PFSK-1 (cell line): ENCODE measurements at regions not wholly inside any gene's neighbourhood (a gene's known extent, or its start where the extent isn't known, plus 50 kb on each side); places are given as distances from the start of the nearest gene placed in this dataset.

Source experiments
- POLR2AphosphoS5 ChIP-seq: IDR thresholded peaks from 2 replicates; pipeline ENCODE4 v1.6.1; 2012; ENCODE audit warnings: low read depth, mild to moderate bottlenecking, control low read depth, low read length, moderate library complexity
- REST ChIP-seq, 2 experiments: IDR thresholded peaks; 2 replicates each; pipeline versions ENCODE4 v1.6.1 to v1.8.0; 2011 to 2012; ENCODE audit warnings: low read depth in 2 of 2, low read length in 2 of 2, control low read depth in 1 of 2, inconsistent platforms in 1 of 2, mild to moderate bottlenecking in 1 of 2, moderate library complexity in 1 of 2; ENCODE audit not compliant: insufficient read depth in 1 of 2
- SIN3A ChIP-seq: IDR thresholded peaks from 2 replicates; pipeline ENCODE4 v1.6.1; 2012; ENCODE audit warnings: mild to moderate bottlenecking, low read length, moderate library complexity, borderline replicate concordance; ENCODE audit not compliant: insufficient read depth
- TAF1 ChIP-seq: IDR thresholded peaks from 2 replicates; pipeline ENCODE4 v1.6.1; 2012; ENCODE audit warnings: low read length, control low read depth, borderline replicate concordance; ENCODE audit not compliant: insufficient read depth

GRCh38 chr9:18255747-18256146 lies 218.2 kb upstream of the ADAMTSL1 start:
- TF ChIP-seq POLR2AphosphoS5: no peak
- TF ChIP-seq REST (IDR thresholded peaks at IDR 0.05; ENCODE audit: insufficient read depth in 1 of 2, low read depth in 2 of 2, low read length in 2 of 2): no peak
- no peak for TF ChIP-seq SIN3A
- no peak for TF ChIP-seq TAF1
